ENCODE measurements at regions not wholly inside any gene's neighbourhood (a gene's known extent, or its start where the extent isn't known, plus 50 kb on each side); places are given as distances from the start of the nearest gene placed in this dataset.

DNA sequence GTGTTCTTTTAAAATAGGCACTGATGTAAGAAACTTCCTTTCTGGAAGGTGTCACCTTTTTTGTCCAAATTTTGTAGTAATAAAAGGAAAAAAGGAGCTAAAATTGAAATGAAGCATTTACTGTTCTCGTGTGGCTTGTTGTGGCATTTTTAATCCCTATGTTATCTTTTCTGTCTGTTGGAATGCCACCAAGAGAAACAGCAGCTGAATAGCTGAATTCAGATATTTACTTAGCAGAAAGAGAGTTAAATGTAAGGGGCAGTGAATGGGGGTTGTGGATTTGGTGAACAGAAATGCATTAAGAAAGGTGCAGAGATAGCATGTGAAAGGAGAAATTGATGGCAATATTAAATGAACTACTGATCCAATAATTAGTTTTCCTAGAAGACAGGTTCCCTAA, 573.6 kb upstream of the EPHA7 start:
- Histone ChIP-seq H3K27me3 (ENCODE audit: control insufficient read depth, insufficient read depth, low read length) (no peaks in the 10 kb centered on the region), H3K36me3 (ENCODE audit: control insufficient read depth, insufficient read depth, low read length) (no peaks in the 10 kb centered on the region), H3K4me3 (ENCODE audit: low read length) (no peak overlapping the region), H3K27ac (ENCODE audit: low read length) (no peak overlapping the region), H3K4me1 (ENCODE audit: control insufficient read depth, insufficient read depth, low read length) (no peaks in the 10 kb centered on the region), H3K9me3 (ENCODE audit: control insufficient read depth, insufficient read depth, low read length) (no peaks in the 10 kb centered on the region)
- no peak for DNase-seq (ENCODE audit: low read depth, low spot score)
- whole genome bisulfite sequencing (ENCODE audit: insufficient coverage, insufficient read length), result no CpG with 5 or more reads among the region's 1 CpG

GRCh38 chr6:93989630-93990029, 570.3 kb upstream of the EPHA7 start:
- Histone ChIP-seq H3K4me1 (ENCODE audit: control insufficient read depth, insufficient read depth, low read length) (no peaks in the 10 kb centered on the region), H3K27ac (ENCODE audit: low read length) (no peak overlapping the region), H3K4me3 (ENCODE audit: low read length) (no peak overlapping the region), H3K27me3 (ENCODE audit: control insufficient read depth, insufficient read depth, low read length) (no peaks in the 10 kb centered on the region), H3K36me3 (ENCODE audit: control insufficient read depth, insufficient read depth, low read length) (no peaks in the 10 kb centered on the region), H3K9me3 (ENCODE audit: control insufficient read depth, insufficient read depth, low read length) (no peaks in the 10 kb centered on the region)
- no peak for DNase-seq (ENCODE audit: low read depth, low spot score)
- no CpG with 5 or more reads among the region's 2 CpGs for WGBS (ENCODE audit: insufficient coverage, insufficient read length)

GRCh38 chr6:93985953-93986352, 566.6 kb upstream of the EPHA7 start:
- H3K9me3 ChIP-seq (ENCODE audit: control insufficient read depth, insufficient read depth, low read length), result no peaks in the 10 kb centered on the region
- whole genome bisulfite sequencing (ENCODE audit: insufficient coverage, insufficient read length), result no CpG with 5 or more reads among the region's 2 CpGs
- no peak overlapping the region for H3K4me3 ChIP-seq (ENCODE audit: low read length)
- H3K36me3 ChIP-seq (ENCODE audit: control insufficient read depth, insufficient read depth, low read length), result no peaks in the 10 kb centered on the region
- no peaks in the 10 kb centered on the region for H3K27me3 ChIP-seq (ENCODE audit: control insufficient read depth, insufficient read depth, low read length)
- no peaks in the 10 kb centered on the region for H3K4me1 ChIP-seq (ENCODE audit: control insufficient read depth, insufficient read depth, low read length)
- DNase-seq (ENCODE audit: low read depth, low spot score), result no peak
- H3K27ac ChIP-seq (ENCODE audit: low read length), result no peak overlapping the region

DNA sequence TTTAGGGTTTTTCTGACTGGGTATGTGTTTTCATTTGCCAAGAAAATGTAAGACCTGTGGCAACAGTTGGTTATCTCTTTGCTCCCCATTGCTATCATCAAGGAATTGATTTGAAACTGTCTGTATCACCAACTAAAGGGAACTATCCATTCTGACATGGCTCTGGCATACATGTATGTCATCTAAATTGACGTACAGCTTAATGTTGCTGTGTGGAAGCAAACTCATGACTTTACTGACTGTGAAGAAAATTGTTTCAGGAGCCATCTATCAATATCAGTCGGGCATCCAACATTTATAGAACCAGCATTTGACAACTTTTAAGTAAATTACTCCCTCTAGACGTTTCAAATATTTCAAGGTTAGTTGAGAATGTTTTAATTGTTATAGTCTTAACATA, 555.8 kb upstream of the EPHA7 start:
- no peak overlapping the region for H3K27ac ChIP-seq (ENCODE audit: low read length)
- H3K4me1 ChIP-seq (ENCODE audit: control insufficient read depth, insufficient read depth, low read length), result no peaks in the 10 kb centered on the region
- no peaks in the 10 kb centered on the region for H3K36me3 ChIP-seq (ENCODE audit: control insufficient read depth, insufficient read depth, low read length)
- H3K27me3 ChIP-seq (ENCODE audit: control insufficient read depth, insufficient read depth, low read length), result no peaks in the 10 kb centered on the region; the same call in 1 of the 2 replicates
- DNase-seq (ENCODE audit: low read depth, low spot score), result no peak
- H3K4me3 ChIP-seq (ENCODE audit: low read length), result no peak overlapping the region
- WGBS (ENCODE audit: insufficient coverage, insufficient read length), result no CpG with 5 or more reads among the region's 3 CpGs
- no peaks in the 10 kb centered on the region for H3K9me3 ChIP-seq (ENCODE audit: control insufficient read depth, insufficient read depth, low read length)

GRCh38 chr6:93974332-93974731, 555.0 kb upstream of the EPHA7 start:
- Histone ChIP-seq H3K4me1 (ENCODE audit: control insufficient read depth, insufficient read depth, low read length) (no peaks in the 10 kb centered on the region), H3K9me3 (ENCODE audit: control insufficient read depth, insufficient read depth, low read length) (no peaks in the 10 kb centered on the region), H3K27me3 (ENCODE audit: control insufficient read depth, insufficient read depth, low read length) (no peaks in the 10 kb centered on the region), H3K4me3 (ENCODE audit: low read length) (no peak overlapping the region), H3K27ac (ENCODE audit: low read length) (no peak overlapping the region), H3K36me3 (ENCODE audit: control insufficient read depth, insufficient read depth, low read length) (no peaks in the 10 kb centered on the region)
- WGBS (ENCODE audit: insufficient coverage, insufficient read length), result 100% methylated on average over 1 of the region's 2 CpGs
- DNase-seq (ENCODE audit: low read depth, low spot score), result no peak

DNA sequence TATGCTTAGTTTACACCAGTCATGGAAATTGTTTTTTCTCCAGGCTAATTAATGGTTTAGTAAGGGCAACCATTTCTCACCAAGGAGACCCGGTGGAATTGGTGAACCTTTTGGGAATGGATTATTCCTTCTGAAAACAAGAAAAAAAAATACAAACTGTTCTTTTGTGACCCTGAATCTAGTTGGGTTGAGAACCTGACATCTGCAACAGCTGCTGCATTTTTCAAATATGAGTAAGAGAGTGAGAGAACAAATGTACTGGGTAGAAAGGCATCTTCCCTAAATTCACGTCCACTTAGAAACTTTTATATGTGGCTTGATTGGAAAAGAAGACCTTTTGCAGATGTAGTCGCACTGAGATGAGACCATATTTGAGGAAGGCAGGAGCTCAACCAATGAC, 553.4 kb upstream of the EPHA7 start:
- DNase-seq (ENCODE audit: low read depth, low spot score), result no peak
- no peak overlapping the region for H3K4me3 ChIP-seq (ENCODE audit: low read length)
- no peak overlapping the region for H3K27ac ChIP-seq (ENCODE audit: low read length)
- no peaks in the 10 kb centered on the region for H3K9me3 ChIP-seq (ENCODE audit: control insufficient read depth, insufficient read depth, low read length)
- H3K27me3 ChIP-seq (ENCODE audit: control insufficient read depth, insufficient read depth, low read length), result no peaks in the 10 kb centered on the region
- no CpG with 5 or more reads among the region's 3 CpGs for WGBS (ENCODE audit: insufficient coverage, insufficient read length)
- H3K36me3 ChIP-seq (ENCODE audit: control insufficient read depth, insufficient read depth, low read length), result no peaks in the 10 kb centered on the region
- no peaks in the 10 kb centered on the region for H3K4me1 ChIP-seq (ENCODE audit: control insufficient read depth, insufficient read depth, low read length)

DNA sequence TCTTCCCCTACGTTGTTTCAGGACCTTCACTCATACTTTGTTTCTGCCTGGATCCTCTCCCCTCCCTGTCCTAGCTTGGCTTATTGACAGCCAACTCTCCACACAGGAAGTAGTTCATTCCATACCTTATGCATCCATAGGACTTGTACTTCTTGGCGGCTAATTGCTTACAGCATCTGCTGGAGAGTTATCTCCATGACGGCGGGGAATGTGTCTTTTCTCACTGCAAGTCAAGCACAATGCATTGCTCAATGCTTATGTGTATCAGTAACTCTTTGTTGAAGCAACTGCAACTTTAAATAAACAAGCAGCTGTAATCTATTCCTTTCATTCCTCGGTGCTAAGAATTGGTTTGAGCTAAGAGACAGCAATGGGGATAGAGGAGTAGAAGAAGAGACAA, 551.3 kb upstream of the EPHA7 start:
- Histone ChIP-seq H3K9me3 (ENCODE audit: control insufficient read depth, insufficient read depth, low read length) (no peaks in the 10 kb centered on the region), H3K4me1 (ENCODE audit: control insufficient read depth, insufficient read depth, low read length) (no peaks in the 10 kb centered on the region), H3K27me3 (ENCODE audit: control insufficient read depth, insufficient read depth, low read length) (no peaks in the 10 kb centered on the region), H3K27ac (ENCODE audit: low read length) (no peak overlapping the region), H3K36me3 (ENCODE audit: control insufficient read depth, insufficient read depth, low read length) (no peaks in the 10 kb centered on the region), H3K4me3 (ENCODE audit: low read length) (no peak overlapping the region)
- no CpG with 5 or more reads among the region's 5 CpGs for WGBS (ENCODE audit: insufficient coverage, insufficient read length)
- DNase-seq (ENCODE audit: low read depth, low spot score), result no peak

DNA sequence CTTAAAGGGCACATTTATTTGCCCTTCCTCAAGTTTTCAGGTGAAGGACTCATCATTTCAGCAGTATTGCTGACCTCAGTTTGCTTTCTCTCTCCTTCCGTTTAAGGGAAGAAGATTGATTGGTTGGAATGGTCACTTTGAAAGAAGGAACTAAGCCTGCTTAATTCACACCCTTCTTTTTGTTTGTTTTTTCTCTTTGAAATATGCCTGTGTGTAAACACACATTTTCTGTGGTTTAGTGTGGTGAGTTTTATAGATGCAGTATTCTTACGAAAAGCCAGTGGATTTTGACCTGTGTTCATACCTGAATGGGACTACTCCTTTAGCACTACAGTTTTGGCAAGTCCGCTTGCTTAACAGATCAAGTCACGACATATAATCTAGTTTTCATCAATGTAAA, 548.8 kb upstream of the EPHA7 start:
- Histone ChIP-seq H3K27me3 (ENCODE audit: control insufficient read depth, insufficient read depth, low read length) (no peaks in the 10 kb centered on the region), H3K27ac (ENCODE audit: low read length) (no peak overlapping the region), H3K36me3 (ENCODE audit: control insufficient read depth, insufficient read depth, low read length) (no peaks in the 10 kb centered on the region), H3K4me1 (ENCODE audit: control insufficient read depth, insufficient read depth, low read length) (no peaks in the 10 kb centered on the region), H3K9me3 (ENCODE audit: control insufficient read depth, insufficient read depth, low read length) (no peaks in the 10 kb centered on the region), H3K4me3 (ENCODE audit: low read length) (no peak overlapping the region)
- DNase-seq (ENCODE audit: low read depth, low spot score), result no peak
- WGBS (ENCODE audit: insufficient coverage, insufficient read length), result no CpG with 5 or more reads among the region's 4 CpGs

GRCh38 chr6:93964926-93965325, 545.6 kb upstream of the EPHA7 start:
- no peaks in the 10 kb centered on the region for H3K27me3 ChIP-seq (ENCODE audit: control insufficient read depth, insufficient read depth, low read length)
- no peak overlapping the region for H3K27ac ChIP-seq (ENCODE audit: low read length)
- H3K4me1 ChIP-seq (ENCODE audit: control insufficient read depth, insufficient read depth, low read length), result no peaks in the 10 kb centered on the region
- no peak overlapping the region for H3K4me3 ChIP-seq (ENCODE audit: low read length)
- H3K36me3 ChIP-seq (ENCODE audit: control insufficient read depth, insufficient read depth, low read length), result no peaks in the 10 kb centered on the region
- no peaks in the 10 kb centered on the region for H3K9me3 ChIP-seq (ENCODE audit: control insufficient read depth, insufficient read depth, low read length)
- no CpG with 5 or more reads among the region's 1 CpG for WGBS (ENCODE audit: insufficient coverage, insufficient read length)
- DNase-seq (ENCODE audit: low read depth, low spot score), result no peak

DNA sequence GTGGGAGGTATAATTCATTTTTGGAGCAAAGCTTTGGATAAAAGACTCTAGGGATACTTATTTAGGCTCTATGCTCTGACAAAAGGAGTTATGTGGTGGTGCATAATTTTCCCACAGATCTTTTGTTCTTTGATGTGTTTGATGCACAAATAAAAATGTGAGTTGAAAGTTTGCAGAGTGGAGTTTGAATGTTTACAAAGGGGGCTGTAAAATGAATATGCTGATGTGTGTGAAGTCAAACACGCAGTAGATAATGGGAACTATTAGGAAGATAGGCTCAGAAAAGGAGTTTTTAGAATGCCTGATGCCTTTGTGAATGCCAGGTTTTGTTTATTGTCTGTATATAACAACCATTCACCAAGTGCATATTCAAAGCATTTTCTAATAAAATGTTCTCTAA, 545.0 kb upstream of the EPHA7 start:
- Histone ChIP-seq H3K36me3 (ENCODE audit: control insufficient read depth, insufficient read depth, low read length) (no peaks in the 10 kb centered on the region), H3K9me3 (ENCODE audit: control insufficient read depth, insufficient read depth, low read length) (no peaks in the 10 kb centered on the region), H3K27ac (ENCODE audit: low read length) (no peak overlapping the region), H3K4me3 (ENCODE audit: low read length) (no peak overlapping the region), H3K27me3 (ENCODE audit: control insufficient read depth, insufficient read depth, low read length) (no peaks in the 10 kb centered on the region), H3K4me1 (ENCODE audit: control insufficient read depth, insufficient read depth, low read length) (no peaks in the 10 kb centered on the region)
- WGBS (ENCODE audit: insufficient coverage, insufficient read length), result no CpG with 5 or more reads among the region's 1 CpG
- DNase-seq (ENCODE audit: low read depth, low spot score), result no peak

- no peaks in the 10 kb centered on the region for H3K36me3 ChIP-seq (ENCODE audit: control insufficient read depth, insufficient read depth, low read length)
- WGBS (ENCODE audit: insufficient coverage, insufficient read length), result no CpG with 5 or more reads among the region's 1 CpG
- H3K27ac ChIP-seq (ENCODE audit: low read length), result no peak overlapping the region
- H3K4me1 ChIP-seq (ENCODE audit: control insufficient read depth, insufficient read depth, low read length), result no peaks in the 10 kb centered on the region
- H3K9me3 ChIP-seq (ENCODE audit: control insufficient read depth, insufficient read depth, low read length), result no peaks in the 10 kb centered on the region
- DNase-seq (ENCODE audit: low read depth, low spot score), result no peak
- no peaks in the 10 kb centered on the region for H3K27me3 ChIP-seq (ENCODE audit: control insufficient read depth, insufficient read depth, low read length)
- no peak overlapping the region for H3K4me3 ChIP-seq (ENCODE audit: low read length)
Measured at GRCh38 chr6:93962566-93962965, 543.2 kb upstream of the EPHA7 start.
